ENCODE measurements at regions not wholly inside any gene's neighbourhood (a gene's known extent, or its start where the extent isn't known, plus 50 kb on each side); places are given as distances from the start of the nearest gene placed in this dataset.
A peak's percentile ranks its signal among the peaks of the same experiment; 100 is the strongest.

- Mint-ChIP-seq H3K36me3 (ENCODE audit: low read depth) (no peaks in the 10 kb centered on the region), H3K4me1 (peaks cover 41% of the 10 kb centered on the region), H3K4me3 (peak overlapping the region; percentile 31), H3K27me3 (ENCODE audit: low read depth, poor library complexity) (peaks cover 24% of the 10 kb centered on the region), H3K9me3 (peaks cover 4% of the 10 kb centered on the region), H3K27ac (no peak overlapping the region)
- no peak for TF ChIP-seq CTCF (IDR thresholded peaks at IDR 0.05)
- no peak for DNase-seq
Measured at GRCh38 chr4:3660928-3661515, 105.2 kb upstream of the ADRA2C start.

- H3K4me3 Mint-ChIP-seq: peak overlapping the region; percentile 31
- no peak for TF ChIP-seq CTCF (IDR thresholded peaks at IDR 0.05)
- DNase-seq: peak; percentile 43
- no peaks in the 10 kb centered on the region for H3K36me3 Mint-ChIP-seq (ENCODE audit: low read depth)
- peaks cover 47% of the 10 kb centered on the region for H3K4me1 Mint-ChIP-seq
- peaks cover 19% of the 10 kb centered on the region for H3K27me3 Mint-ChIP-seq (ENCODE audit: low read depth, poor library complexity)
- peak overlapping the region; percentile 36 for H3K27ac Mint-ChIP-seq
- no peaks in the 10 kb centered on the region for H3K9me3 Mint-ChIP-seq
Measured at GRCh38 chr4:3660086-3660927, 105.9 kb upstream of the ADRA2C start.

- Mint-ChIP-seq H3K27ac (no peak overlapping the region), H3K36me3 (ENCODE audit: low read depth) (no peaks in the 10 kb centered on the region), H3K4me1 (peaks cover 52% of the 10 kb centered on the region), H3K27me3 (ENCODE audit: low read depth, poor library complexity) (peaks cover 20% of the 10 kb centered on the region), H3K9me3 (no peaks in the 10 kb centered on the region), H3K4me3 (no peak overlapping the region)
- DNase-seq: no peak
- no peak for TF ChIP-seq CTCF (IDR thresholded peaks at IDR 0.05)
Measured at GRCh38 chr4:3659131-3659530, 107.1 kb upstream of the ADRA2C start.

GRCh38 chr4:3658530-3658913 lies 107.7 kb upstream of the ADRA2C start:
- Mint-ChIP-seq H3K4me1 (peaks cover 58% of the 10 kb centered on the region), H3K27me3 (ENCODE audit: low read depth, poor library complexity) (peaks cover 20% of the 10 kb centered on the region), H3K36me3 (ENCODE audit: low read depth) (no peaks in the 10 kb centered on the region), H3K27ac (peak overlapping the region; percentile 91), H3K9me3 (no peaks in the 10 kb centered on the region), H3K4me3 (no peak overlapping the region)
- no peak for TF ChIP-seq CTCF (IDR thresholded peaks at IDR 0.05)
- DNase-seq: no peak

- Mint-ChIP-seq H3K27me3 (ENCODE audit: low read depth, poor library complexity) (peaks cover 20% of the 10 kb centered on the region), H3K4me1 (peaks cover 63% of the 10 kb centered on the region), H3K27ac (peak overlapping the region; percentile 91), H3K9me3 (no peaks in the 10 kb centered on the region), H3K4me3 (no peak overlapping the region), H3K36me3 (ENCODE audit: low read depth) (no peaks in the 10 kb centered on the region)
- no peak for TF ChIP-seq CTCF (IDR thresholded peaks at IDR 0.05)
- DNase-seq: no peak
Measured at GRCh38 chr4:3657902-3658529, 108.2 kb upstream of the ADRA2C start.
